H1 (cell line): ENCODE measurements at regions not wholly inside any gene's neighbourhood (a gene's known extent, or its start where the extent isn't known, plus 50 kb on each side); places are given as distances from the start of the nearest gene placed in this dataset.

ENCODE experiments used
- CTCF ChIA-PET: fragments of 300-600 bp; sonication (Branson Sonifier 250); formaldehyde crosslinking; loops from one replicate; lab custom pipeline; 2021; ENCODE audit not compliant: partially characterized antibody; lab: Charles Lee
- POLR2A ChIA-PET: fragments of 300-600 bp; sonication (Branson Sonifier 250); formaldehyde crosslinking; loops from one replicate; lab custom pipeline; 2021; ENCODE audit warnings: inconsistent platforms; ENCODE audit not compliant: partially characterized antibody; lab: Charles Lee
- DNase-seq, 2 experiments: peaks; one replicate each; pipeline versions ENCODE4 v3.0.0 to v3.0.0-alpha.2; 2010 to 2022; ENCODE audit warnings: low spot score in 2 of 2, low read depth in 1 of 2, mixed read lengths in 1 of 2
- FAIRE-seq: peaks from 2 replicates; lab custom pipeline; 2011; peaks lifted over from hg19 to GRCh38; lab: Jason Lieb, UNC
- H2AFZ ChIP-seq: 2 replicates; pipeline ENCODE4 v1.8.1; 2012; ENCODE audit warnings: low read length, inconsistent platforms
- H2AK5ac ChIP-seq: 2 replicates; pipeline ENCODE4 v1.6.1; 2013; ENCODE audit warnings: low read depth, low read length
- H2BK120ac ChIP-seq: replicated peaks from 2 replicates; pipeline ENCODE3; 2013; ENCODE audit warnings: low read depth, low read length, inconsistent platforms
- H2BK12ac ChIP-seq: 2 replicates; pipeline ENCODE4 v1.6.1; 2013; ENCODE audit warnings: low read depth, low read length
- H2BK15ac ChIP-seq: 2 replicates; pipeline ENCODE4 v1.6.1; 2013; ENCODE audit warnings: low read length
- H2BK20ac ChIP-seq: 2 replicates; pipeline ENCODE4 v1.6.1; 2013; ENCODE audit warnings: low read length
- H2BK5ac ChIP-seq: 2 replicates; pipeline ENCODE4 v1.6.1; 2013; ENCODE audit warnings: low read depth, low read length
- H3K14ac ChIP-seq: 2 replicates; pipeline ENCODE4 v1.6.1; 2013; ENCODE audit warnings: inconsistent platforms; ENCODE audit not compliant: insufficient read length
- H3K18ac ChIP-seq: 2 replicates; pipeline ENCODE4 v1.6.1; 2013; ENCODE audit warnings: low read length; ENCODE audit errors: extremely low read depth
- H3K23ac ChIP-seq: 2 replicates; pipeline ENCODE4 v1.6.1; 2013; ENCODE audit warnings: inconsistent platforms; ENCODE audit not compliant: insufficient read length
- H3K23me2 ChIP-seq: 2 replicates; pipeline ENCODE4 v1.6.1; 2013; ENCODE audit warnings: low read depth, low read length
- H3K27ac ChIP-seq: 2 replicates; pipeline ENCODE4 v1.6.1; 2011; ENCODE audit warnings: low read depth, low read length, inconsistent platforms
- H3K27me3 ChIP-seq, 4 experiments: replicated peaks in 1 of 4; 1 replicate in 1 of 4; 2 replicates in 3 of 4; pipeline versions ENCODE4 v1.6.1 to v1.8.1; 2011 to 2013; ENCODE audit warnings: low read length in 3 of 4, mild to moderate bottlenecking in 3 of 4, inconsistent platforms in 2 of 4, mixed read lengths in 2 of 4, moderate library complexity in 1 of 4; ENCODE audit not compliant: control insufficient read depth in 3 of 4, insufficient read depth in 3 of 4; ENCODE audit errors: extremely low read depth in 1 of 4
- H3K36me3 ChIP-seq, 4 experiments: 2 replicates each; pipeline versions ENCODE4 v1.6.1 to v1.8.1; 2011 to 2013; ENCODE audit warnings: mild to moderate bottlenecking in 4 of 4, low read length in 3 of 4, moderate library complexity in 2 of 4, control low read depth in 1 of 4, inconsistent platforms in 1 of 4; ENCODE audit not compliant: insufficient read depth in 4 of 4, control insufficient read depth in 2 of 4
- H3K4ac ChIP-seq: replicated peaks from 2 replicates; pipeline ENCODE3; 2013; ENCODE audit warnings: low read length, low read depth, mixed read lengths, inconsistent platforms; ENCODE audit not compliant: insufficient read length
- H3K4me1 ChIP-seq, 4 experiments: replicated peaks in 1 of 4; 1 replicate in 1 of 4; 2 replicates in 3 of 4; pipeline versions ENCODE4 v1.6.1 to v1.8.1; 2011 to 2013; ENCODE audit warnings: low read length in 3 of 4, inconsistent platforms in 2 of 4, mixed read lengths in 1 of 4; ENCODE audit not compliant: insufficient read depth in 4 of 4, control insufficient read depth in 3 of 4
- H3K4me2 ChIP-seq, 2 experiments: 2 replicates each; pipeline versions ENCODE4 v1.6.1 to v1.8.1; 2011 to 2013; ENCODE audit warnings: low read depth in 2 of 2, low read length in 2 of 2, control low read depth in 1 of 2, inconsistent platforms in 1 of 2, mild to moderate bottlenecking in 1 of 2; ENCODE audit not compliant: insufficient read depth in 1 of 2
- H3K4me3 ChIP-seq, 4 experiments: fragments of 200-600, 300-600 bp in 1 of 4; sonication (generic), shearing (Covaris generic), sonication (Bioruptor Twin) in 1 of 4; 2 replicates each; pipeline versions ENCODE4 v1.5.1 to v1.8.1; 2011 to 2016; ENCODE audit warnings: low read length in 4 of 4, low read depth in 3 of 4, control low read depth in 2 of 4, inconsistent platforms in 2 of 4, mild to moderate bottlenecking in 2 of 4, mixed read lengths in 1 of 4, moderate library complexity in 1 of 4; ENCODE audit not compliant: insufficient read depth in 2 of 4; ENCODE audit errors: extremely low read depth in 1 of 4
- H3K56ac ChIP-seq: replicated peaks from 2 replicates; pipeline ENCODE3; 2013; ENCODE audit warnings: low read depth, mild to moderate bottlenecking, mixed read lengths, low read length, inconsistent platforms; ENCODE audit not compliant: insufficient read length
- H3K79me1 ChIP-seq: 2 replicates; pipeline ENCODE4 v1.6.1; 2013; ENCODE audit warnings: low read depth, low read length, control low read depth
- H3K79me2 ChIP-seq, 2 experiments: 2 replicates each; pipeline versions ENCODE4 v1.6.1 to v1.8.1; 2012 to 2013; ENCODE audit warnings: low read length in 2 of 2, mild to moderate bottlenecking in 2 of 2, inconsistent platforms in 1 of 2; ENCODE audit not compliant: insufficient read depth in 2 of 2, control insufficient read depth in 1 of 2
- H3K9ac ChIP-seq, 4 experiments: replicated peaks in 1 of 4; 1 replicate in 1 of 4; 2 replicates in 3 of 4; pipeline versions ENCODE4 v1.6.1 to v1.8.1; 2011 to 2013; ENCODE audit warnings: low read depth in 3 of 4, low read length in 3 of 4, control low read depth in 2 of 4, mild to moderate bottlenecking in 2 of 4, moderate library complexity in 2 of 4, inconsistent platforms in 1 of 4; ENCODE audit errors: extremely low read depth in 1 of 4
- H3K9me3 ChIP-seq, 2 experiments: 2 replicates each; pipeline versions ENCODE4 v1.6.1 to v1.8.1; 2012 to 2013; ENCODE audit warnings: mild to moderate bottlenecking in 2 of 2, moderate library complexity in 2 of 2, control low read depth in 1 of 2, inconsistent platforms in 1 of 2, low read depth in 1 of 2, low read length in 1 of 2, mixed read lengths in 1 of 2; ENCODE audit not compliant: insufficient read depth in 2 of 2
- H4K20me1 ChIP-seq, 2 experiments: replicated peaks in 1 of 2; 2 replicates each; pipeline versions ENCODE3 to v1.8.1; 2011 to 2013; ENCODE audit warnings: inconsistent platforms in 2 of 2, low read length in 2 of 2, mild to moderate bottlenecking in 1 of 2; ENCODE audit not compliant: insufficient read depth in 2 of 2, control insufficient read depth in 1 of 2
- H4K5ac ChIP-seq: 2 replicates; pipeline ENCODE4 v1.6.1; 2013; ENCODE audit warnings: low read length, low read depth, mixed read lengths, inconsistent platforms; ENCODE audit not compliant: insufficient read length
- H4K8ac ChIP-seq: 2 replicates; pipeline ENCODE4 v1.8.0; 2013; ENCODE audit warnings: mild to moderate bottlenecking, moderate library complexity, low read length, inconsistent platforms; ENCODE audit not compliant: insufficient read depth; ENCODE audit errors: extremely low read depth
- H4K91ac ChIP-seq: replicated peaks from 2 replicates; pipeline ENCODE3; 2013; ENCODE audit warnings: low read length, mixed read lengths, inconsistent platforms; ENCODE audit not compliant: insufficient read length
- CBX5 ChIP-seq: fragments of 300-800, 300-1000 bp; sonication (generic); IDR thresholded peaks from 2 replicates; pipeline ENCODE4 v1.7.1; 2016; ENCODE audit warnings: antibody characterized with exemption, low read length, low read depth
- GTF2F1 ChIP-seq: IDR thresholded peaks from 2 replicates; pipeline ENCODE4 v1.6.1; 2012; ENCODE audit warnings: low read depth, low read length, improper control_type of control experiment, borderline replicate concordance
- JUND ChIP-seq: IDR thresholded peaks from 2 replicates; pipeline ENCODE4 v1.6.1; 2011; ENCODE audit warnings: mild to moderate bottlenecking, improper control_type of control experiment, low read length
- KDM1A ChIP-seq: fragments of 200-600, 300-600 bp; sonication (generic); IDR thresholded peaks from 2 replicates; pipeline ENCODE4 v1.7.1; 2016; ENCODE audit warnings: mild to moderate bottlenecking, low read length, borderline replicate concordance
- KDM5A ChIP-seq: fragments of 200-600 bp; IDR thresholded peaks from 2 replicates; pipeline ENCODE4 v1.7.1; 2012; ENCODE audit warnings: mild to moderate bottlenecking, low read length, inconsistent platforms, mixed read lengths
- TAF7 ChIP-seq: optimal IDR thresholded peaks from 2 replicates; pipeline ENCODE3; 2011; ENCODE audit warnings: low read depth, mild to moderate bottlenecking, inconsistent platforms, low read length, moderate library complexity, borderline replicate concordance
- TEAD4 ChIP-seq: IDR thresholded peaks from 2 replicates; pipeline ENCODE4 v1.6.1; 2012; ENCODE audit warnings: low read depth, low read length, inconsistent platforms, mixed read lengths
- WGBS, 2 experiments: shearing (Covaris generic) in 1 of 2; methylation state at CpG; one replicate each; pipeline versions ENCODE4 v1.1.6 to v1.1.7; 2013 to 2015; ENCODE audit warnings: low lambda C conversion rate in 2 of 2, mixed read lengths in 2 of 2, inconsistent platforms in 1 of 2, low coverage in 1 of 2, missing lambda C conversion rate in 1 of 2; ENCODE audit not compliant: insufficient replicate concordance in 2 of 2, insufficient coverage in 1 of 2, insufficient read length in 1 of 2; ENCODE audit errors: extremely low coverage in 1 of 2, missing lambda C conversion rate in 1 of 2; 5-methylcytosine and 5-hydroxymethylcytosine counted together
- TF ChIP-seq, protein P1 (sequence below), 3 experiments: IDR thresholded peaks; 1 replicate in 2 of 3; 2 replicates in 1 of 3; pipeline versions ENCODE4 v1.5.1 to v1.6.1; 2011; ENCODE audit warnings: low read length in 3 of 3, mild to moderate bottlenecking in 3 of 3, inconsistent platforms in 2 of 3, low read depth in 1 of 3, moderate library complexity in 1 of 3; ENCODE audit not compliant: insufficient read depth in 1 of 3; ENCODE audit errors: control extremely low read depth in 1 of 3

DNA sequence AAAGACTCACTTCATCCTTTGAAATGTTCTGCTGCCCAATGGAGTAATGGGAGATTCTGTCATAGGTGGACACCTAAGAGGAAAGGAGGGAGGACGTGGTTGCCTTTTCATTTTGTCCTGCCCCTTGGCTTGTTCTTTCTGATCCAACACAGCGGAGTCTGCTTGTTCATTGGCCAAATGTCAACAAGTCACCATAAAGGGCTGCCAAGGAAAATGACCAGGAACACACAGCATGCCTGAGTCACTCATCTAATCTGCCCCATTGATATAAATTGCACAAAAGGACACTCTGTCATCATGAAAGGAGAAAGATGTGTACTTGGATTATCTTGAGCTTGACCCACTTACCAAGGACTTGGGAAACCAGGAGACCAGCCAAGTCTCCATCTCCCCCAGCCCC, 422.9 kb downstream of the SETD4 start:
- Histone ChIP-seq H3K18ac (no peak overlapping the region), H2AFZ (no peak overlapping the region), H4K91ac (no peak overlapping the region), H3K4me3 (no peak overlapping the region), H3K23me2 (no peaks in the 10 kb centered on the region), H4K8ac (no peak overlapping the region), H3K23ac (no peak overlapping the region), H3K79me2 (no peaks in the 10 kb centered on the region), H2BK5ac (no peak overlapping the region), H3K4me1 (no peaks in the 10 kb centered on the region), H2BK12ac (no peak overlapping the region), H3K56ac (no peak overlapping the region), H3K14ac (no peak overlapping the region), H3K27ac (no peak overlapping the region), H2BK120ac (no peak overlapping the region), H2BK15ac (no peak overlapping the region), H4K5ac (no peak overlapping the region), H3K9ac (no peak overlapping the region), H2AK5ac (no peak overlapping the region), H3K9me3 (no peaks in the 10 kb centered on the region), H3K4ac (no peak overlapping the region), H3K79me1 (no peaks in the 10 kb centered on the region), H3K4me2 (no peak overlapping the region), H2BK20ac (no peak overlapping the region), H3K36me3 (no peaks in the 10 kb centered on the region), H4K20me1 (no peaks in the 10 kb centered on the region), H3K27me3 (no peaks in the 10 kb centered on the region)
- FAIRE-seq = no peak
- ChIA-PET CTCF (no interaction called here), POLR2A (no interaction called here)
- 74% methylated on average over 2 of the region's 2 CpGs; no CpG with 5 or more reads in 1 of the 2 experiments for WGBS, 2 experiments
- TF ChIP-seq TAF7 = no peak
- TF ChIP-seq TEAD4 = no peak
- TF ChIP-seq CBX5 = no peak
- TF ChIP-seq, protein P1, sequence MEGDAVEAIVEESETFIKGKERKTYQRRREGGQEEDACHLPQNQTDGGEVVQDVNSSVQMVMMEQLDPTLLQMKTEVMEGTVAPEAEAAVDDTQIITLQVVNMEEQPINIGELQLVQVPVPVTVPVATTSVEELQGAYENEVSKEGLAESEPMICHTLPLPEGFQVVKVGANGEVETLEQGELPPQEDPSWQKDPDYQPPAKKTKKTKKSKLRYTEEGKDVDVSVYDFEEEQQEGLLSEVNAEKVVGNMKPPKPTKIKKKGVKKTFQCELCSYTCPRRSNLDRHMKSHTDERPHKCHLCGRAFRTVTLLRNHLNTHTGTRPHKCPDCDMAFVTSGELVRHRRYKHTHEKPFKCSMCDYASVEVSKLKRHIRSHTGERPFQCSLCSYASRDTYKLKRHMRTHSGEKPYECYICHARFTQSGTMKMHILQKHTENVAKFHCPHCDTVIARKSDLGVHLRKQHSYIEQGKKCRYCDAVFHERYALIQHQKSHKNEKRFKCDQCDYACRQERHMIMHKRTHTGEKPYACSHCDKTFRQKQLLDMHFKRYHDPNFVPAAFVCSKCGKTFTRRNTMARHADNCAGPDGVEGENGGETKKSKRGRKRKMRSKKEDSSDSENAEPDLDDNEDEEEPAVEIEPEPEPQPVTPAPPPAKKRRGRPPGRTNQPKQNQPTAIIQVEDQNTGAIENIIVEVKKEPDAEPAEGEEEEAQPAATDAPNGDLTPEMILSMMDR (IDR thresholded peaks at IDR 0.05; ENCODE audit: control extremely low read depth in 1 of 3, insufficient read depth in 1 of 3, low read depth in 1 of 3, low read length in 3 of 3) = no peak
- TF ChIP-seq KDM1A = no peak
- no peak for TF ChIP-seq JUND
- no peak for TF ChIP-seq KDM5A
- TF ChIP-seq GTF2F1 = no peak
- DNase-seq = no peak
